EH (cell line): ENCODE measurements at regions not wholly inside any gene's neighbourhood (a gene's known extent, or its start where the extent isn't known, plus 50 kb on each side); places are given as distances from the start of the nearest gene placed in this dataset.

ENCODE experiments used
- DNase-seq: peaks from one replicate; pipeline ENCODE4 v3.0.0-alpha.2; 2015; ENCODE audit warnings: low read depth

DNA sequence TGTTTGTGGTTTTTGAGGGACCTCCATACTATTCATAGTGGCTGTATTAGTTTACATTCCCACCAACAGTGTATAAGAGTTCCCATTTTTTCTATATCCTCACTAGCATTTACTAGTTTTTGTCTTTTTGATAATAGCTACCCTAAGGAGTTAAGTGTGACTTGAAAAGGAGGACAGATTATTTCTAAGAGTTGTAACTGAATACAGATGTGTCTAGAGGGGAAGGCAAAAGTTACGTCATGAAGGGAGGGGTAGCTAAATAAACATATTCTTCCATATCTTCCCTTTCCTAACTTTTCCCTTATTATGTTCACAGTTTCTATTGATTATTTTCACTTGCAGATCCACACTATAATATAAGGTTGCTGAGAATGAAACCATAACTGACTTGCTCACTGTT is 1315.7 kb upstream of the ZEB2 start:
- no peak for DNase-seq

GRCh38 chr2:145832681-145833080 is 1312.8 kb upstream of the ZEB2 start:
- no peak for DNase-seq

- no peak for DNase-seq
Observed at GRCh38 chr2:145829931-145830330, 1310.0 kb upstream of the ZEB2 start.

- DNase-seq: no peak
Observed at GRCh38 chr2:145827235-145827634, 1307.3 kb upstream of the ZEB2 start.

GRCh38 chr2:145824384-145824783 is 1304.5 kb upstream of the ZEB2 start:
- DNase-seq: no peak

GRCh38 chr2:145822892-145823534 is 1303.1 kb upstream of the ZEB2 start:
- DNase-seq: no peak

DNA sequence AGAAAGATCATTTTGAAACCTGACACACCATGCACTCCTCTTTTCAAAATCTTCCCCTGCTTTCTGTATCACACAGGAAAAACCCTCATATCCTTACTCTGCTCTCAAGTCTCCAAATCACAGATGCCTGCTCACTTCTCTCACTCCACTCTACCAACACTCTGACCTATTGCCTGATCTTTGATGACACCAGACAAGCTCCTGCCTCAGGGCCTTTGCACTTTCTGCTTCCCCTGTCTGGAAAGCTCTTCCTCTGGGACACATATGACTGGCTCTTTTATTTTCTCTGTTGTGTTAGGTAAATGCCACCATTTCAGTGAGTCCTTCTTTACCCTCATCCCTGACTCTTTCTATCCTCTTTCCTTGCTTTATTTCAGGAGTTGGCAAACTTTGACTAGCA is 1300.7 kb upstream of the ZEB2 start:
- no peak for DNase-seq

DNA sequence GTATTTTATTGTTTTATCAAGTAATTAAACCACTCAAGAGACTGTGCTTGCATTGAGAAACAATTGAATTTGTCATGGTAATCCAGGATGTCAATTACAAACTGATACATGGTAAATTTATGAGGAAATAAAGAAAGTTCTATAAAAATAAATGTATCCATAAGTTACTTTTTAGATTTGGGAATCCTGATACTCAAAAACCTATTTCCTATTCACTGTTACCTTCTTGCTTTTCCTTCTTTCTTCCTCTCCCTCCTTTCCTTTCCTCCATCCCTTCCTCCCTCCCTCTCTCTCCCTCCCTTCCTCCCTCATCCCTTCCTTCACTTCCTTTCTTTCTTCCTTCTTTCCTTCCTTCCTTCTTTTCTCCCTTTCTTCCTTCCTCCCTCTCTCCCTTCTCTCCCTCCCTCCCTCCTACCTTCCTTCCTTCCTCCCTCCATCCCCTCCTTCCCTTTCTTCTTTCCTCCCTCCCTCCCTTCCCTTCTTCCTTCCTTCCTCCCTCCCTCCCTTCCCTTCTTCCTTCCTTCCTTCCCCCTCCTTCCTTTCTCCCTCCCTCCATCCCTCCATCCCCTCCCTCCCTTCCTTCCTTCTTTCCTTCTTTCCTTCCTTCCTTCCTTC is 1299.1 kb upstream of the ZEB2 start:
- DNase-seq: no peak

GRCh38 chr2:145815933-145816332 is 1296.0 kb upstream of the ZEB2 start:
- peak; percentile 62 for DNase-seq

GRCh38 chr2:145813481-145813880 is 1293.6 kb upstream of the ZEB2 start:
- peak; percentile 52 for DNase-seq

DNA sequence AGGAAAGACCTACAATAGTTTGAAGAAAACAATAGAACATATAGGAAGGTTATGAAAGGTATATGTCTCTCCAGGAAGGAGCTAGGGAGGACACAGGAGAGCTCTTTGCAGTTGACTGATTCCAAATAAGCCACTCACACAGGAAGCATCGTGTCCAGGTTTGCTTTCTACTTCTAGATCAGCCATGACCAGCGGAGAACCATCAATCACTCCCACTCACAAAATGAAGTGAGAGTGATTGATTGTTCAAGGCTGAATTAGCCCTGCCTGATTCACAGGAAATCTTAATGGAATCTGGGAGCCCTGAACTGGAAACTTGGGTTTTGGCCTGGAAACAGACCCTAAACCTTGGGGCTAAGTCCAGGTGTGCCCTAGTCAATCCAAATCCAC is 1292.2 kb upstream of the ZEB2 start:
- no peak for DNase-seq

GRCh38 chr2:145811276-145812164 is 1291.6 kb upstream of the ZEB2 start:
- DNase-seq: peak; percentile 13

DNA sequence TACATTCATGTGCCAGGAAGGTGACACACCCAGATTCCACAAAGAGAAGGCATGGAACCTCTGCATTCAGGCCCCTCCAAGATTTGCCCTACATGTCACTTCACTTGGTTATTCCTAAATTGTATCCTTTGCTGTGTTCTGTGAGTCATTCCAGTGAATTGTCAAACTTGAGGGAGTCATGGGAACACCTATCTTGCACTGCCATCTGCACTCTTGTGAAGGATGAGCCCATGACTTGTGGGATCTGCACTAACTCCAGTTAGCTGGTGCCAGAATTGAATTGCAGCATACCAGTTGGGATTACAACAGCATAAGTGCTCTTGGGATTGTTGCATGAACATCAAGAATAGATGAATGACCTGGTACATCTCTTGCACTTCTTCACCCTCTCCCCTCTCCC is 1288.0 kb upstream of the ZEB2 start:
- peak; percentile 52 for DNase-seq

DNA sequence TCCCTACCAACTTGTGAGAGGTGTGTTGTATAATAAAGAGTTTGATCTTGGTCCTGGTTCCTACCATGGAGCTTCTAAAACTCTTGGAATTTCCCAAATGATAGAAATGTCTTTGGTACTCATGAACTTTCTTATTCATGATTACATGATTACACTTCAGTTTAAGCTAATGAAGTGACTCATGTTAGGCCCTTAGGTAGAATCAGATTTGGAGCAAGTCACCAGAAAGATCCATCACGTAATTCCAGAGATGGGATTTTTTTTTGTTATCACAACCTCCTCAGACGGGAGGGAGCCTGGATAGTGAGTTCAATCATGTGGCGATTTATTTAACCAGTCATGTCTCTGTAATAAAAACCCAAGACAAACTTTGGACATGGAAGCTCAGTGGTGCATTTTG is 1287.6 kb upstream of the ZEB2 start:
- peak; percentile 9 for DNase-seq

DNA sequence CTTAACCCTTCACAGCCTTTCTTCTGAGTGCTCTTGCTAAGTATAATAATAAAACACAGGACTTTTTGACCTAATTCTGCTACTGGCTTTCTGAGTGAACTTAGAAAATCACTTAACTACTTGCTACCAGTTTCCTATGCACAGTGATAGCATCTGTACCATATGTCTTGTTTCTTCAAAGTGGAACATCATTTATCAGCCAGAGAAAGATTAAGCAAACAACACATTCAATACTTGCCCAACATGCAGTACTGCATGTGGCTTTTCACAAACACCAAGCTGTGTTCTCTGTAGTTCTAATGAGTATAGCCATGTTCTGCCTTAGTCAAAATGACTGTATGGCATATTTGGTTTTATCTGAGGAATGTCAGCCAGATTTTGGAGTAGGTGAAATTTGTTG is 1286.6 kb upstream of the ZEB2 start:
- DNase-seq: no peak

- peak; percentile 17 for DNase-seq
Observed at GRCh38 chr2:145802133-145802532, 1282.2 kb upstream of the ZEB2 start.

DNA sequence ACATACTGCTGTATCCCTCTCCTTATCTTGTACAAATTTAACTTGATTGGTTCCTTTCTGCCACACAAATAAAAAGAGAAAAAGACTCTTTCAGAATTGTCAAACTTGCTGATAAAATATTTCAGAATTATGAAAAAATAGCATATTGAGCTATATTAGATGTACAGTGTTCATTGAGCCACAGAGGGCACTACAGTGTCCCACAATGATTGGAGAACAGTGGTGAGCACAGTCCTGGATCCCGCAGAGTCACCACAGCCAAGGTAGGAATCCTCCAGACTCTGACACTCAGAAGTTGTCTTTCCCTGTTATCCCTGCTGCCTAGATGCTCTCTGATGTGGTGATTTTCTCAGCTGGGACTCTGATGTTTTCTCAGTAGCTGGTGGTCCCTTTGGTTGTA is 1281.3 kb upstream of the ZEB2 start:
- no peak for DNase-seq

- DNase-seq: peak; percentile 5
Observed at GRCh38 chr2:145800151-145801091, 1280.5 kb upstream of the ZEB2 start.

- DNase-seq: no peak
Observed at GRCh38 chr2:145799595-145800108, 1279.7 kb upstream of the ZEB2 start.

DNA sequence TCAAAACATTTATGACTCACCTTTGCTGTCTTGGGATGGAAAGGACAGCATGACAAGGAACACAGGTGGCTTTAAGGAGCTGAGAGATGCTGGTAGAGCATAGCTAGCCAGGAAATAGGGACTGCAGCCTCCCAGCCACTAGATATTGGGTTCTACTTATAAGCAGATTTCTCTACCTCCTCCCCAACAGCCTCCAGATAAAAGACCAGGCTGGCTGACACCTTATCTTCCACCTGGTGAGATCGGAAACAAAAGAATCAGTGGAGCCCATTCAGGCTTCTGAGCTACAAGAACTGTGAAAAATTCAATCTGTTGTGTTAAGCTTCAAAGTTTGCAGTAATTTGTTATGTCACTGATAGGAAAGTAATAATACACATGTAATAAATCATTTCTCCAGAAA is 1278.5 kb upstream of the ZEB2 start:
- no peak for DNase-seq

DNA sequence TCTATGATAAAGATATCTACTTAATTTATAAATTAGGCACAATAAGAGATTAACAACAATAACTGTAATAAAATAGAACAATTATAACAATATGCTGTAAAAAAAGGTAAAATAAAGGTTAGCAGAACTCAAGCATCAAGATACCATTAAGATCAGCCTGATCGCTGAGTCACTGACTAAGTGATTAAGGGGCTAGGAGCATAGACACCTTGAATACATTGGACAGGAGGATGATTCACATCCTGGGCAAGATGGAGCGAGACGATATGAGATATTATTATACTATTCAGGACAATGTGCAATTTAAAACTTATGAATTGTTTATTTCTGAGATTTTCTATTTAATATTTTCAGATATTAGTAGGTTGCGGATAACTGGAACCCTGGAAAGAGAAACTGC is 1277.8 kb upstream of the ZEB2 start:
- no peak for DNase-seq

- DNase-seq: no peak
Observed at GRCh38 chr2:145792745-145793144, 1272.8 kb upstream of the ZEB2 start.
